ENCODE measurements at regions not wholly inside any gene's neighbourhood (a gene's known extent, or its start where the extent isn't known, plus 50 kb on each side); places are given as distances from the start of the nearest gene placed in this dataset.

DNA sequence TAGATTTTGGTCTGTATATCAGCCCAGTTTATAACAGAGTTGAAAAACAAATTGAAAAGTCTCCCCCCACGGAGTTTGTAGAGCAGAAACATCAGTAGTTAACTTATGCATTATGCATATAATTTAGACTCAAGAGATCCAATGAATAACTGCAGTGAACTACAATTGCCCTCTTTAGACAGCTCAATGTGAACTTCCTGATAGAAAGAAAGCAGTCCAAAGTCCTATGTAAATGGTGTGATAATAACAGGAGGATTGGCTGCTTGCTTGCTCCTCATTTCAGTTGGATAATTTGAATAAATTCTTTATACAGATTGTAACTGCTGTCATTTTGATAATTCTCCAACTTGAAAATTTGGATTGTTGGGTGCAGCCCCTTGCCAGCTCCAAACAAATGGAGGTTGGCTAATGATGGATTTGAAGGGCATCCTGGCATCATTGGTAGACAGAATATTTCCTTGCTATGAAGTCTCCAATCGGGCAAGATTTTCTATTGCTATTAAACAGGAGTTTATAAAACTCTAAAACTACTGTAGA, 297.1 kb downstream of the ASXL3 start:
- no peaks in the 10 kb centered on the region for H3K27me3 ChIP-seq
- peaks cover 3% of the 10 kb centered on the region; the same call in 1 of the 2 replicates for H3K4me1 ChIP-seq
- no peak for DNase-seq
- no peak overlapping the region for H3K27ac ChIP-seq
- H3K9me3 ChIP-seq (replicated peaks), result no peaks in the 10 kb centered on the region
- no peaks in the 10 kb centered on the region for H3K36me3 ChIP-seq
- H3K4me3 ChIP-seq, result no peak overlapping the region

DNA sequence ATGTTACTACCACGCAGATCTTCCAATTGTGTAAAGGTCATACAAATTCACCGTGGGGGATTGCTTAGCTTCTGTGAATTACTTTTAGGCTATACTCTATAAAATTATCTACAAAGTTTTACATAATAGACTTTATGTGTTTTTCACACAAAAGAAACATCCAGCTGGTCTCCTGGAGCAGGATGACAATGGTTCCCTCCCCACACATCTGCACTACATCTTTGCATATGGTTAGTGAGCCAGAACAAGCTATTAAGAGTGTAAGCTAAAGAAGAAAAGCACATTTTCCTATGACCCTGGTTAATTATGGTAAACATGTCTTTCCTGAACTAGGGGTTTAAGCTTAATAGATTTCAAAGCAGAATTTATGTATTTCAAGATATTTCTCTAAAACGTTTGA, 295.1 kb downstream of the ASXL3 start:
- Histone ChIP-seq H3K27me3 (no peaks in the 10 kb centered on the region), H3K27ac (no peak overlapping the region), H3K4me1 (peaks cover 10% of the 10 kb centered on the region; the same call in 1 of the 2 replicates), H3K36me3 (no peaks in the 10 kb centered on the region), H3K9me3 (replicated peaks) (no peaks in the 10 kb centered on the region), H3K4me3 (no peak overlapping the region)
- DNase-seq, result no peak

GRCh38 chr18:33871363-33872025, 293.5 kb downstream of the ASXL3 start:
- no peaks in the 10 kb centered on the region for H3K36me3 ChIP-seq
- no peaks in the 10 kb centered on the region for H3K9me3 ChIP-seq (replicated peaks)
- DNase-seq, result no peak
- peaks cover 10% of the 10 kb centered on the region; the same call in 1 of the 2 replicates for H3K4me1 ChIP-seq
- no peak overlapping the region for H3K4me3 ChIP-seq
- no peak overlapping the region for H3K27ac ChIP-seq
- H3K27me3 ChIP-seq, result no peaks in the 10 kb centered on the region

DNA sequence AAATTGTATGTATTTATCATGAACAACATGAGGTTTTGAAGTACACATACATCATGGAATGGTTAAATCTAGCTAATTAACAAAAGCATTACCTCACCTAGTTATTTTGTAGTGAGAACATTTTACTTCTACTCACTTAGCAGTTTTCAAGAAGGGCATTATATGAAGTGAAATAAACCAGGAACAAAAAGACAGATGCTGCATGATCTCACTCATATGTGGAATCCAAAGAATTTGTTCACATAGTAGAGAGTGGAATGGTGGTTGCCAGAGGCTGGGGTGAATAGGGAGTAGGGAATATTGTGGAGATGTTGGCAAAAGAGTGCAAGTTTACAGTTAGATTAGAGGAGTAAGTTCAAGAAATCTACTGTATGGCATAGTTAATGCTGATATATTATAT, 292.0 kb downstream of the ASXL3 start:
- H3K4me3 ChIP-seq, result no peak overlapping the region
- no peaks in the 10 kb centered on the region for H3K27me3 ChIP-seq
- peak overlapping the region; percentile 55 for H3K27ac ChIP-seq
- no peaks in the 10 kb centered on the region for H3K9me3 ChIP-seq (replicated peaks)
- peak; percentile 7 to 24 for DNase-seq
- no peaks in the 10 kb centered on the region for H3K36me3 ChIP-seq
- peaks cover 10% of the 10 kb centered on the region; the same call in 1 of the 2 replicates for H3K4me1 ChIP-seq

- Histone ChIP-seq H3K27ac (no peak overlapping the region), H3K4me1 (peaks cover 10% of the 10 kb centered on the region; the same call in 1 of the 2 replicates), H3K4me3 (no peak overlapping the region), H3K9me3 (replicated peaks) (no peaks in the 10 kb centered on the region), H3K27me3 (no peaks in the 10 kb centered on the region), H3K36me3 (no peaks in the 10 kb centered on the region)
- no peak for DNase-seq
Observed at GRCh38 chr18:33866386-33866785, 288.4 kb downstream of the ASXL3 start.

GRCh38 chr18:33863912-33864311, 285.9 kb downstream of the ASXL3 start:
- no peak for DNase-seq
- no peaks in the 10 kb centered on the region for H3K4me1 ChIP-seq
- no peak overlapping the region for H3K27ac ChIP-seq
- no peaks in the 10 kb centered on the region for H3K36me3 ChIP-seq
- H3K9me3 ChIP-seq (replicated peaks), result no peaks in the 10 kb centered on the region
- no peaks in the 10 kb centered on the region for H3K27me3 ChIP-seq
- no peak overlapping the region for H3K4me3 ChIP-seq

DNA sequence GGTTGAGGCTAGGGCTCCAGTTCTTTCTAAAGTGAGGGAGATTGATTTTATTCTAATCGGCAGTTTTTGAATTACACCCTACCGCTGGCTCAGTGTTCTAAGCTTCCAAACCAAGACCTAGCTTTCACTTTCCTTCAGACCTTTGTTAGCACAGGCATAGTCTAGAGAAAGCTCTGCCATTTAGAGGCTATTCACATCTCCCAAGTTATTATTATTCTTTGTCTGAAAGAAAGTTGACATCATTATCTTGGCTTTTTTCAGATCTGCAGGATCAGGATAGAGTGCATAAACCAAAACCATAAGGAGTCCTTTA, 276.8 kb downstream of the ASXL3 start:
- Histone ChIP-seq H3K4me3 (no peak overlapping the region), H3K36me3 (no peaks in the 10 kb centered on the region), H3K27me3 (no peaks in the 10 kb centered on the region), H3K4me1 (no peaks in the 10 kb centered on the region), H3K9me3 (replicated peaks) (no peaks in the 10 kb centered on the region), H3K27ac (no peak overlapping the region)
- no peak for DNase-seq

- Histone ChIP-seq H3K36me3 (no peaks in the 10 kb centered on the region), H3K4me3 (no peak overlapping the region), H3K27ac (no peak overlapping the region), H3K9me3 (replicated peaks) (no peaks in the 10 kb centered on the region), H3K4me1 (no peaks in the 10 kb centered on the region), H3K27me3 (no peaks in the 10 kb centered on the region)
- DNase-seq, result no peak
Observed at GRCh38 chr18:33854086-33854826, 276.2 kb downstream of the ASXL3 start.

- H3K4me3 ChIP-seq, result no peak overlapping the region
- H3K9me3 ChIP-seq (replicated peaks), result no peaks in the 10 kb centered on the region
- H3K4me1 ChIP-seq, result no peaks in the 10 kb centered on the region
- no peaks in the 10 kb centered on the region for H3K36me3 ChIP-seq
- no peak overlapping the region for H3K27ac ChIP-seq
- DNase-seq, result no peak
- H3K27me3 ChIP-seq, result no peaks in the 10 kb centered on the region
Observed at GRCh38 chr18:33853187-33853586, 275.2 kb downstream of the ASXL3 start.

DNA sequence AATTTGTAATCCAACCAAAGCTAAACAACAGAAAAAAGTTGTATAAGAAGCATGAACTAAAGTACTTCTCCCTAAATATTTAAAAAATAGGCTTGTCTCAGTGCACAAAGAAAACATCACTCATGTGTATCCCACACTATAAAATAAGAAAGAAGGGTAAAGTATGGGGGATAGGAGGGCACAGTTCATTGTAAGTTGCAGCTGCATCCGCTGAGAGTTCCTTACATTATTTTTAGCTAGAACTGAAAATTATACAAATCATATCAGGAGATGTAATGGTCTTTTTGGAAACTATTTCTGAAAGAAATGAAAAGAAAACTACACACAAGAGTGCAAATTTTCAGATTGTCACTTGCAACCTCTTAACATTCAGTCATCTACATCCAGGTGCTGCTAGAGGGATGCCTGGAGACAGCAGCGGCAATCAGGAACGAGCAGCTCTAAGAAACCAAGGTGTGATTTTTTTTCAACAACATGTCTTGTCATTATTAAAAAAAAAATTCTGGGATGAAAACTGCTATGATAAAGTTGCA, 273.6 kb downstream of the ASXL3 start:
- no peaks in the 10 kb centered on the region for H3K36me3 ChIP-seq
- no peak for DNase-seq
- H3K27me3 ChIP-seq, result no peaks in the 10 kb centered on the region
- H3K4me3 ChIP-seq, result no peak overlapping the region
- no peaks in the 10 kb centered on the region for H3K9me3 ChIP-seq (replicated peaks)
- no peaks in the 10 kb centered on the region for H3K4me1 ChIP-seq
- H3K27ac ChIP-seq, result no peak overlapping the region

DNA sequence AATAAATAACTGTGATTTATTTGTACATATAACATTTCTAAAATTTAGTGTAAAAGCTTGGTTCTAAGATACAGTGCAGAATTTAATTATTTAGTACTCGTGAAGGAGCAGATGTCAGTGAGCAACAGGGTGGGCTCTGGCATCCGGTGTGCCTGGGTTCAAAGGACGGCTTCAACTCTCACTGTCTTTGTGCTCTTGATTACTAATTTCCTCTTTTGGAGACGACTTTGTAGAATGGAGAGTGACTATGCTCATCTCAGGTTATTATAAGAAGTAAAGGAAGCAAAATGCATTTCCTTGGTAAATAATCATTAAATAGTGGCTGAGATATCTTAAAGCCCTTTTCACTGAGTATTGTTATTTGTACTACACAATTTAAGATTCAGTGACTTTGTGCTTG, 271.7 kb downstream of the ASXL3 start:
- Histone ChIP-seq H3K4me3 (no peak overlapping the region), H3K27me3 (no peaks in the 10 kb centered on the region), H3K9me3 (replicated peaks) (no peaks in the 10 kb centered on the region), H3K36me3 (no peaks in the 10 kb centered on the region), H3K27ac (no peak overlapping the region), H3K4me1 (no peaks in the 10 kb centered on the region)
- DNase-seq, result no peak

GRCh38 chr18:33844232-33844631, 266.2 kb downstream of the ASXL3 start:
- Histone ChIP-seq H3K27ac (no peak overlapping the region), H3K36me3 (no peaks in the 10 kb centered on the region), H3K4me1 (no peaks in the 10 kb centered on the region), H3K9me3 (replicated peaks) (no peaks in the 10 kb centered on the region), H3K4me3 (no peak overlapping the region), H3K27me3 (no peaks in the 10 kb centered on the region)
- no peak for DNase-seq

GRCh38 chr18:33841221-33841967, 263.4 kb downstream of the ASXL3 start:
- DNase-seq, result no peak

DNA sequence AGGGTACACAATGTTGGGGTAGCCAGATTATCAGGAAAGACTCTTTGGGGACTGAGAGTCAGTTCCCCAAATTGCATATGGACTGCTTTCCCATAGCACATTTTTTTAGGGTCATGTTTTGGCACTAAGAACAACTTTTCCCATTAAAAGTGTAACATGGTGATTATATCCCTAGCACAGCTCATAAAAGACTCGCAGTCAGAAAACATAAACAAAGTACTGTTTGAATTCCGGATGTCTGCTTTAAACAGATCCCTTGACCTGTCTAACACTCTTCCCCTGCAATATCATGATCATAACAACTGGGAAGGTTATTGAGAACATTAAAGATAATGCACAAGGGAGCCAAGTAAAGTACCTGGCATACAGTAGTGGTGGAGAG, 262.2 kb downstream of the ASXL3 start:
- DNase-seq, result no peak

More at GRCh38 chr18:33841221-33841967, 263.4 kb downstream of the ASXL3 start:
- Histone ChIP-seq H3K9me3 (replicated peaks) (no peaks in the 10 kb centered on the region), H3K36me3 (no peaks in the 10 kb centered on the region), H3K4me1 (no peaks in the 10 kb centered on the region), H3K4me3 (no peak overlapping the region), H3K27ac (no peak overlapping the region), H3K27me3 (no peaks in the 10 kb centered on the region)

More for the DNA sequence above, 262.2 kb downstream of the ASXL3 start:
- no peak overlapping the region for H3K27ac ChIP-seq
- H3K36me3 ChIP-seq, result no peaks in the 10 kb centered on the region
- no peak overlapping the region for H3K4me3 ChIP-seq
- no peaks in the 10 kb centered on the region for H3K4me1 ChIP-seq
- no peaks in the 10 kb centered on the region for H3K27me3 ChIP-seq
- no peaks in the 10 kb centered on the region for H3K9me3 ChIP-seq (replicated peaks)

Measured in SJCRH30 (cell line).